DOHH2 (cell line): ENCODE measurements at regions not wholly inside any gene's neighbourhood (a gene's known extent, or its start where the extent isn't known, plus 50 kb on each side); places are given as distances from the start of the nearest gene placed in this dataset.

Experiments used
- H3F3A ChIP-seq: fragments of 200-600 bp; sonication (generic), shearing (Covaris generic); 2 replicates; pipeline ENCODE4 v1.6.0; 2016; ENCODE audit warnings: antibody characterized with exemption, mild to moderate bottlenecking; ENCODE audit not compliant: control insufficient read depth, insufficient read depth
- H3K27ac ChIP-seq: fragments of 200-600 bp; sonication (generic); 2 replicates; pipeline ENCODE4 v1.5.1; 2014; ENCODE audit warnings: low read depth, mild to moderate bottlenecking, low read length, moderate library complexity
- H3K27me3 ChIP-seq: fragments of 200-600 bp; sonication (generic); 2 replicates; pipeline ENCODE4 v1.6.1; 2014; ENCODE audit warnings: mild to moderate bottlenecking, low read length, mixed read lengths; ENCODE audit not compliant: control insufficient read depth
- H3K36me3 ChIP-seq: fragments of 200-600 bp; sonication (generic); 2 replicates; pipeline ENCODE4 v1.6.1; 2014; ENCODE audit warnings: mild to moderate bottlenecking, low read length, moderate library complexity, mixed read lengths; ENCODE audit not compliant: control insufficient read depth
- H3K4me1 ChIP-seq: fragments of 200-600 bp; sonication (generic); 2 replicates; pipeline ENCODE4 v1.6.1; 2014; ENCODE audit warnings: mild to moderate bottlenecking, low read length, mixed read lengths; ENCODE audit not compliant: control insufficient read depth
- H3K4me2 ChIP-seq: fragments of 200-600 bp; sonication (generic); 2 replicates; pipeline ENCODE4 v1.6.0; 2014; ENCODE audit warnings: mild to moderate bottlenecking, low read length, moderate library complexity
- H3K4me3 ChIP-seq: fragments of 200-600 bp; sonication (generic); 2 replicates; pipeline ENCODE4 v1.5.1; 2014; ENCODE audit warnings: mild to moderate bottlenecking, low read length, mixed read lengths
- H3K79me2 ChIP-seq: fragments of 200-600 bp; sonication (generic); 2 replicates; pipeline ENCODE4 v1.6.1; 2014; ENCODE audit warnings: mild to moderate bottlenecking, low read length, mixed read lengths; ENCODE audit not compliant: control insufficient read depth
- H3K9me2 ChIP-seq: fragments of 200-600 bp; sonication (generic); replicated peaks from 2 replicates; pipeline ENCODE4 v1.6.1; 2014; ENCODE audit warnings: mild to moderate bottlenecking, low read length, mixed read lengths; ENCODE audit not compliant: control insufficient read depth
- H3K9me3 ChIP-seq: fragments of 200-600 bp; sonication (generic); 2 replicates; pipeline ENCODE4 v1.6.1; 2014; ENCODE audit warnings: antibody characterized with exemption, low read length, mixed read lengths; ENCODE audit not compliant: control insufficient read depth, insufficient read depth
- H4K20me1 ChIP-seq: fragments of 200-600 bp; sonication (generic); 2 replicates; pipeline ENCODE4 v1.6.0; 2014; ENCODE audit warnings: low read depth, mild to moderate bottlenecking, antibody characterized with exemption, low read length, moderate library complexity; ENCODE audit not compliant: control insufficient read depth, insufficient read depth
- CTCF ChIP-seq: fragments of 200-600 bp; sonication (generic); IDR thresholded peaks from one replicate; pipeline ENCODE4 v1.5.1; 2014; ENCODE audit warnings: antibody characterized with exemption, mild to moderate bottlenecking, low read depth, low read length; ENCODE audit not compliant: poor library complexity, severe bottlenecking
- EZH2phosphoT487 ChIP-seq: fragments of 200-600 bp; sonication (generic); IDR thresholded peaks from 2 replicates; pipeline ENCODE4 v1.6.1; 2017; ENCODE audit warnings: borderline replicate concordance, mild to moderate bottlenecking, antibody characterized with exemption, low read length, moderate library complexity, mixed read lengths

DNA sequence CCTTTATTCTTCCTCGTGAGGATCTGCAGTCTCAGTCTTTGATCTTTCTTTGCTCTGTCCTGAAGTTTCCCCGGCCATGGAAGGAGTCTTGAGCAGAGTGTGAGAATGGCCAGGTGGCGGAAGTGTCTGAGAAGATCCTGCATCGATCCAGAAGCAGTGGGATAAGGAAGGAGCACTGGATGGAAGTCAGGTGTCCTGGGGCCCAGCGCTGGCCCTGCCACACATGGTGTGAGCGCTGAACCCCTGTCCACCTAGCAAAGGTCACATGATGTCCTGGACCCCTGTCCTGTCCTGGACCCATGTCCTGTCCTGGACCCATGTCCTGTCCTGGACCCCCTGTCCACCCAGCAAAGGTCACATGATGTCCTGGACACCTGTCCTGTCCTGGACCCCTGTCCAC lies 111.8 kb upstream of the MED13L start:
- no peaks in the 10 kb centered on the region for H3K79me2 ChIP-seq
- H3K27ac ChIP-seq = no peak overlapping the region
- H3K36me3 ChIP-seq = no peaks in the 10 kb centered on the region
- TF ChIP-seq CTCF = no peak
- no peak for TF ChIP-seq EZH2phosphoT487
- no peak overlapping the region for H3K4me3 ChIP-seq
- H3K27me3 ChIP-seq = no peaks in the 10 kb centered on the region
- H3K9me2 ChIP-seq = no peaks in the 10 kb centered on the region
- no peak overlapping the region for H3K4me2 ChIP-seq
- no peaks in the 10 kb centered on the region for H4K20me1 ChIP-seq
- no peaks in the 10 kb centered on the region for H3K9me3 ChIP-seq
- no peaks in the 10 kb centered on the region for H3K4me1 ChIP-seq
- no peaks in the 10 kb centered on the region for H3F3A ChIP-seq

- no peaks in the 10 kb centered on the region for H3K36me3 ChIP-seq
- H3K9me3 ChIP-seq = no peaks in the 10 kb centered on the region
- H3K27ac ChIP-seq = no peak overlapping the region
- no peaks in the 10 kb centered on the region for H3K4me1 ChIP-seq
- TF ChIP-seq CTCF (no peak), EZH2phosphoT487 (no peak)
- no peaks in the 10 kb centered on the region for H3K27me3 ChIP-seq
- H3K4me2 ChIP-seq = no peak overlapping the region
- no peaks in the 10 kb centered on the region for H3F3A ChIP-seq
- H3K79me2 ChIP-seq = no peaks in the 10 kb centered on the region
- no peaks in the 10 kb centered on the region for H4K20me1 ChIP-seq
- H3K9me2 ChIP-seq = no peaks in the 10 kb centered on the region
- H3K4me3 ChIP-seq = no peak overlapping the region
Observed at GRCh38 chr12:116389990-116390389, 112.5 kb upstream of the MED13L start.

GRCh38 chr12:116390401-116391335 lies 113.2 kb upstream of the MED13L start:
- no peak overlapping the region for H3K4me3 ChIP-seq
- H3K36me3 ChIP-seq = no peaks in the 10 kb centered on the region
- H3K79me2 ChIP-seq = no peaks in the 10 kb centered on the region
- no peak overlapping the region for H3K4me2 ChIP-seq
- H4K20me1 ChIP-seq = no peaks in the 10 kb centered on the region
- H3K9me2 ChIP-seq = no peaks in the 10 kb centered on the region
- no peak for TF ChIP-seq EZH2phosphoT487
- TF ChIP-seq CTCF = no peak
- H3K27ac ChIP-seq = no peak overlapping the region
- no peaks in the 10 kb centered on the region for H3K9me3 ChIP-seq
- H3K27me3 ChIP-seq = no peaks in the 10 kb centered on the region
- H3F3A ChIP-seq = no peaks in the 10 kb centered on the region
- H3K4me1 ChIP-seq = no peaks in the 10 kb centered on the region
